Natural killer cell (primary cell): ENCODE measurements at regions not wholly inside any gene's neighbourhood (a gene's known extent, or its start where the extent isn't known, plus 50 kb on each side); places are given as distances from the start of the nearest gene placed in this dataset.

ENCODE experiments used
- ATAC-seq, 3 donors: fragments of 150-1000 bp in 2 of 3; fragments of 200-7000 bp in 1 of 3; cut with Tn5 transposase; 1 replicate in 1 of 3; 2 replicates in 2 of 3; pipeline ENCODE4 v1.10.0; 2021; ENCODE audit warnings: mild to moderate bottlenecking in 2 of 3, moderate library complexity in 2 of 3
- DNase-seq, 2 donors: peaks; one replicate each; pipeline versions ENCODE4 v3.0.0 to v3.0.0-alpha.2; 2013 to 2021; ENCODE audit warnings: mixed read lengths in 1 of 2
- H3K27ac ChIP-seq: one replicate; pipeline ENCODE4 v1.5.1; 2013; ENCODE audit warnings: mild to moderate bottlenecking, low read length
- H3K27me3 ChIP-seq: one replicate; pipeline ENCODE4 v1.6.1; 2013; ENCODE audit warnings: low read length; ENCODE audit not compliant: control insufficient read depth, insufficient read depth
- H3K36me3 ChIP-seq: one replicate; pipeline ENCODE4 v1.6.1; 2013; ENCODE audit warnings: low read length; ENCODE audit not compliant: control insufficient read depth, insufficient read depth
- H3K4me1 ChIP-seq: one replicate; pipeline ENCODE4 v1.6.1; 2013; ENCODE audit warnings: low read length; ENCODE audit not compliant: control insufficient read depth, insufficient read depth
- H3K4me3 ChIP-seq: one replicate; pipeline ENCODE4 v1.5.1; 2013; ENCODE audit warnings: low read length
- H3K9me3 ChIP-seq: one replicate; pipeline ENCODE4 v1.6.1; 2013; ENCODE audit warnings: low read length; ENCODE audit not compliant: control insufficient read depth, insufficient read depth
- H3K27ac Mint-ChIP-seq, 2 donors: one replicate each; pipeline ENCODE4 v1.8.0; 2022; ENCODE audit warnings: mild to moderate bottlenecking in 2 of 2, mixed read lengths in 2 of 2, moderate library complexity in 1 of 2
- H3K27me3 Mint-ChIP-seq, 2 donors: one replicate each; pipeline ENCODE4 v1.8.0; 2022; ENCODE audit warnings: low read depth in 2 of 2, mixed read lengths in 2 of 2
- H3K36me3 Mint-ChIP-seq: one replicate; pipeline ENCODE4 v1.8.0; 2022; ENCODE audit warnings: mixed read lengths
- H3K4me1 Mint-ChIP-seq, 2 donors: one replicate each; pipeline ENCODE4 v1.8.0; 2022; ENCODE audit warnings: mixed read lengths in 2 of 2
- H3K4me3 Mint-ChIP-seq: one replicate; pipeline ENCODE4 v1.8.0; 2022; ENCODE audit warnings: mild to moderate bottlenecking, moderate library complexity, mixed read lengths
- H3K9me3 Mint-ChIP-seq, 2 donors: one replicate each; pipeline ENCODE4 v1.8.0; 2022; ENCODE audit warnings: mixed read lengths in 2 of 2
- WGBS: methylation state at CpG from one replicate; pipeline ENCODE4 v1.1.7; 2013; ENCODE audit warnings: missing lambda C conversion rate; ENCODE audit not compliant: insufficient coverage; 5-methylcytosine and 5-hydroxymethylcytosine counted together
- intact Hi-C: fragments of 100-400 bp; cut with micrococcal nuclease; formaldehyde crosslinking; loops from one replicate; pipeline ENCODE4 v1.14.2; 2022
- TF ChIP-seq, protein P1 (sequence below): fragments of 200-600 bp; IDR thresholded peaks from one replicate; pipeline ENCODE4 v1.8.0; 2022; ENCODE audit warnings: antibody characterized with exemption

GRCh38 chr4:166274775-166275174, 401.7 kb downstream of the TLL1 start:
- intact Hi-C loops, result no loop called here
- H3K9me3 ChIP-seq, result no peaks in the 10 kb centered on the region
- no peaks in the 10 kb centered on the region for H3K27me3 ChIP-seq
- no peaks in the 10 kb centered on the region for H3K27me3 Mint-ChIP-seq
- H3K4me3 Mint-ChIP-seq, result no peak overlapping the region
- no peak overlapping the region for H3K4me3 ChIP-seq
- 65% methylated on average over 1 of the region's 1 CpG for WGBS
- peaks cover 0 to 4% of the 10 kb centered on the region in 2 donors for H3K4me1 Mint-ChIP-seq
- no peaks in the 10 kb centered on the region for H3K36me3 Mint-ChIP-seq
- TF ChIP-seq, protein P1, sequence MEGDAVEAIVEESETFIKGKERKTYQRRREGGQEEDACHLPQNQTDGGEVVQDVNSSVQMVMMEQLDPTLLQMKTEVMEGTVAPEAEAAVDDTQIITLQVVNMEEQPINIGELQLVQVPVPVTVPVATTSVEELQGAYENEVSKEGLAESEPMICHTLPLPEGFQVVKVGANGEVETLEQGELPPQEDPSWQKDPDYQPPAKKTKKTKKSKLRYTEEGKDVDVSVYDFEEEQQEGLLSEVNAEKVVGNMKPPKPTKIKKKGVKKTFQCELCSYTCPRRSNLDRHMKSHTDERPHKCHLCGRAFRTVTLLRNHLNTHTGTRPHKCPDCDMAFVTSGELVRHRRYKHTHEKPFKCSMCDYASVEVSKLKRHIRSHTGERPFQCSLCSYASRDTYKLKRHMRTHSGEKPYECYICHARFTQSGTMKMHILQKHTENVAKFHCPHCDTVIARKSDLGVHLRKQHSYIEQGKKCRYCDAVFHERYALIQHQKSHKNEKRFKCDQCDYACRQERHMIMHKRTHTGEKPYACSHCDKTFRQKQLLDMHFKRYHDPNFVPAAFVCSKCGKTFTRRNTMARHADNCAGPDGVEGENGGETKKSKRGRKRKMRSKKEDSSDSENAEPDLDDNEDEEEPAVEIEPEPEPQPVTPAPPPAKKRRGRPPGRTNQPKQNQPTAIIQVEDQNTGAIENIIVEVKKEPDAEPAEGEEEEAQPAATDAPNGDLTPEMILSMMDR, result no peak
- no peaks in the 10 kb centered on the region for H3K4me1 ChIP-seq
- H3K36me3 ChIP-seq, result no peaks in the 10 kb centered on the region
- no peak for ATAC-seq
- H3K27ac Mint-ChIP-seq, result no peak overlapping the region
- DNase-seq, result no peak
- H3K9me3 Mint-ChIP-seq, result peaks cover 10 to 17% of the 10 kb centered on the region in 2 donors
- no peak overlapping the region for H3K27ac ChIP-seq

GRCh38 chr4:166277401-166277800, 404.4 kb downstream of the TLL1 start:
- TF ChIP-seq, protein P1, result no peak
- no peak overlapping the region for H3K4me3 Mint-ChIP-seq
- ATAC-seq (no peak), DNase-seq (no peak)
- intact Hi-C loops, result no loop called here
- Histone ChIP-seq H3K4me1 (no peaks in the 10 kb centered on the region), H3K36me3 (no peaks in the 10 kb centered on the region), H3K9me3 (no peaks in the 10 kb centered on the region), H3K4me3 (no peak overlapping the region), H3K27me3 (no peaks in the 10 kb centered on the region), H3K27ac (no peak overlapping the region)
- H3K9me3 Mint-ChIP-seq, result peaks cover 11 to 22% of the 10 kb centered on the region in 2 donors
- H3K36me3 Mint-ChIP-seq, result no peaks in the 10 kb centered on the region
- H3K27ac Mint-ChIP-seq, result no peak overlapping the region
- peaks cover 0 to 4% of the 10 kb centered on the region in 2 donors for H3K4me1 Mint-ChIP-seq
- H3K27me3 Mint-ChIP-seq, result no peaks in the 10 kb centered on the region
- 86% methylated on average over 1 of the region's 1 CpG for WGBS

DNA sequence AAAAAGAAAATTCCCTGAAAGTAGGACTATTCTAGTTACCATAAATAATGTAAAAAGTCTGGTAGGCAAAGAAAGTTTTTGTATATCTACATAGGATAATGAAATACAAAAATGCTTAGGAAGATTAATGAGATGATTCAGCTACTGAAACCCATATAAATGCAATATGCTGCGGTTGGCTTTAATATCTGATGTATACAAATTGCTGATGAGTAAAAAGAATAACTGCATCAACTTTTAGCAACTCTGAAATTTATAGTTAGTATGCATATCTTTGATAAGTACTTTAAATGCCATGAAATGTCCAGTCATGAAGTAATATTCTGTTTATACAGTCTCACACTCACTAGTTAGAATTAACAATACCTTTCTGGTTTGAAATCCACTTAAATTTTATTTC, 404.8 kb downstream of the TLL1 start:
- no peak overlapping the region for H3K27ac ChIP-seq
- no peaks in the 10 kb centered on the region for H3K9me3 ChIP-seq
- no peaks in the 10 kb centered on the region for H3K36me3 ChIP-seq
- TF ChIP-seq, protein P1, result no peak
- DNase-seq, result no peak
- no peaks in the 10 kb centered on the region for H3K27me3 ChIP-seq
- H3K4me1 Mint-ChIP-seq, result peaks cover 0 to 4% of the 10 kb centered on the region in 2 donors
- no peak overlapping the region for H3K4me3 Mint-ChIP-seq
- intact Hi-C loops, result no loop called here
- no peak overlapping the region for H3K4me3 ChIP-seq
- no CpG with 5 or more reads among the region's 1 CpG for WGBS
- H3K27ac Mint-ChIP-seq, result no peak overlapping the region
- peaks cover 11 to 22% of the 10 kb centered on the region in 2 donors for H3K9me3 Mint-ChIP-seq
- ATAC-seq, result no peak
- no peaks in the 10 kb centered on the region for H3K4me1 ChIP-seq
- H3K27me3 Mint-ChIP-seq, result no peaks in the 10 kb centered on the region
- no peaks in the 10 kb centered on the region for H3K36me3 Mint-ChIP-seq

GRCh38 chr4:166279261-166279660, 406.2 kb downstream of the TLL1 start:
- Mint-ChIP-seq H3K27me3 (no peaks in the 10 kb centered on the region), H3K4me3 (no peak overlapping the region), H3K4me1 (peaks cover 0 to 4% of the 10 kb centered on the region in 2 donors), H3K27ac (no peak overlapping the region), H3K9me3 (peaks cover 11 to 22% of the 10 kb centered on the region in 2 donors), H3K36me3 (no peaks in the 10 kb centered on the region)
- no peaks in the 10 kb centered on the region for H3K36me3 ChIP-seq
- no peak overlapping the region for H3K27ac ChIP-seq
- no peak overlapping the region for H3K4me3 ChIP-seq
- no peak for DNase-seq
- no peaks in the 10 kb centered on the region for H3K4me1 ChIP-seq
- TF ChIP-seq, protein P1, result no peak
- no peak for ATAC-seq
- intact Hi-C loops, result no loop called here
- H3K27me3 ChIP-seq, result no peaks in the 10 kb centered on the region
- no peaks in the 10 kb centered on the region for H3K9me3 ChIP-seq
